A673 (cell line): ENCODE measurements at regions not wholly inside any gene's neighbourhood (a gene's known extent, or its start where the extent isn't known, plus 50 kb on each side); places are given as distances from the start of the nearest gene placed in this dataset.

Source experiments
- BruUV-seq: library from RNA; stranded (reverse); fragments of 400-500 nt; replicated peaks from 2 replicates; lab custom pipeline; 2021; lab: Mats Ljungman, UMichigan
- CTCF ChIA-PET: fragments of 300-600 bp; sonication (Branson Sonifier 250); formaldehyde crosslinking; loops from one replicate; lab custom pipeline; 2022; ENCODE audit warnings: antibody characterized with exemption; lab: Charles Lee
- POLR2A ChIA-PET: fragments of 300-600 bp; sonication (Branson Sonifier 250); formaldehyde crosslinking; loops from one replicate; lab custom pipeline; 2022; ENCODE audit warnings: antibody characterized with exemption; ENCODE audit not compliant: low non-redundant PET; lab: Charles Lee
- DNase-seq: peaks from one replicate; pipeline ENCODE4 v3.0.0-alpha.2; 2015; ENCODE audit warnings: low spot score
- H3K27ac ChIP-seq: fragments of 200-600 bp; sonication (generic); 2 replicates; pipeline ENCODE4 v1.5.1; 2016; ENCODE audit warnings: mixed run types, low read depth, mild to moderate bottlenecking, mixed read lengths, antibody characterized with exemption, low read length; ENCODE audit not compliant: poor library complexity, severe bottlenecking
- H3K27me3 ChIP-seq: fragments of 200-600 bp; sonication (generic); replicated peaks from 2 replicates; pipeline ENCODE4 v1.6.1; 2017; ENCODE audit warnings: mixed run types, low read depth, mild to moderate bottlenecking, mixed read lengths, antibody characterized with exemption, low read length; ENCODE audit not compliant: insufficient read depth, poor library complexity
- H3K36me3 ChIP-seq: fragments of 200-600 bp; sonication (generic); 2 replicates; pipeline ENCODE4 v1.6.1; 2016; ENCODE audit warnings: mixed run types, mild to moderate bottlenecking, mixed read lengths, antibody characterized with exemption, low read length; ENCODE audit not compliant: insufficient read depth, poor library complexity, severe bottlenecking
- H3K4me1 ChIP-seq: fragments of 200-600 bp; sonication (generic); 2 replicates; pipeline ENCODE4 v1.6.1; 2017; ENCODE audit warnings: mixed run types, mild to moderate bottlenecking, mixed read lengths, antibody characterized with exemption, low read length; ENCODE audit not compliant: insufficient read depth, poor library complexity, severe bottlenecking
- H3K4me3 ChIP-seq: fragments of 200-600 bp; sonication (generic); 2 replicates; pipeline ENCODE4 v1.5.1; 2016; ENCODE audit warnings: low read depth, mixed run types, mild to moderate bottlenecking, mixed read lengths, low read length; ENCODE audit not compliant: poor library complexity, severe bottlenecking
- H3K9me3 ChIP-seq: fragments of 200-600 bp; sonication (generic); 2 replicates; pipeline ENCODE4 v1.6.1; 2016; ENCODE audit warnings: mixed run types, low read depth, mild to moderate bottlenecking, mixed read lengths, antibody characterized with exemption, low read length; ENCODE audit not compliant: poor library complexity, severe bottlenecking
- EZH2 ChIP-seq: fragments of 200-600 bp; sonication (generic); IDR thresholded peaks from 2 replicates; pipeline ENCODE4 v1.6.1; 2017; ENCODE audit warnings: borderline replicate concordance, low read depth, mild to moderate bottlenecking, mixed read lengths, antibody characterized with exemption, low read length; ENCODE audit not compliant: poor library complexity, severe bottlenecking
- intact Hi-C: fragments of 100-400 bp; cut with micrococcal nuclease; formaldehyde crosslinking; loops from one replicate; pipeline ENCODE4 v1.10.0; 2022; ENCODE audit not compliant: unreplicated experiment
- TF ChIP-seq, protein P1 (sequence below): fragments of 300-800, 200-600 bp; sonication (generic); conservative IDR thresholded peaks from 2 replicates; pipeline ENCODE4 v1.5.1; 2017; ENCODE audit warnings: low read depth, mild to moderate bottlenecking, antibody characterized with exemption, low read length, moderate library complexity, mixed read lengths

DNA sequence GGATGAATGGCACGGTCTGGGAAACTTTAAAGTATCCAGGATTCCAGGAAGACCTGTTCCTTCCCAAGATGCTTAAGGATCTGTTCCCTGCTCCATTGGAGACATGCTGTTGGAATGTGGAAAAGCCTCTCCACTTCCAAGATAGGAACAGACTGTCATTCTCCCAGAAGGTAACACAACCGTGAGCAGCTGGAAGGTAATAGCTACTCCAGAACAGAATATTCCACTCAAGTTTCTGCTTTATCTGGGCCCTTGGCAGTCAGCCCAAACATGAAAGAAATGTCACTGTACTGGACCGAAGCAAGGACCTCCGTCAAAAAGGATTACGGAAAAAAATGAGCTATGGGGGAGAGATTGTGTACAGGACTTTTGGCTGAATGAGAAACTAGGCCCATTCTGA, 420.9 kb upstream of the NBEA start:
- POLR2A ChIA-PET = no interaction called here
- no peak for TF ChIP-seq EZH2
- TF ChIP-seq, protein P1, sequence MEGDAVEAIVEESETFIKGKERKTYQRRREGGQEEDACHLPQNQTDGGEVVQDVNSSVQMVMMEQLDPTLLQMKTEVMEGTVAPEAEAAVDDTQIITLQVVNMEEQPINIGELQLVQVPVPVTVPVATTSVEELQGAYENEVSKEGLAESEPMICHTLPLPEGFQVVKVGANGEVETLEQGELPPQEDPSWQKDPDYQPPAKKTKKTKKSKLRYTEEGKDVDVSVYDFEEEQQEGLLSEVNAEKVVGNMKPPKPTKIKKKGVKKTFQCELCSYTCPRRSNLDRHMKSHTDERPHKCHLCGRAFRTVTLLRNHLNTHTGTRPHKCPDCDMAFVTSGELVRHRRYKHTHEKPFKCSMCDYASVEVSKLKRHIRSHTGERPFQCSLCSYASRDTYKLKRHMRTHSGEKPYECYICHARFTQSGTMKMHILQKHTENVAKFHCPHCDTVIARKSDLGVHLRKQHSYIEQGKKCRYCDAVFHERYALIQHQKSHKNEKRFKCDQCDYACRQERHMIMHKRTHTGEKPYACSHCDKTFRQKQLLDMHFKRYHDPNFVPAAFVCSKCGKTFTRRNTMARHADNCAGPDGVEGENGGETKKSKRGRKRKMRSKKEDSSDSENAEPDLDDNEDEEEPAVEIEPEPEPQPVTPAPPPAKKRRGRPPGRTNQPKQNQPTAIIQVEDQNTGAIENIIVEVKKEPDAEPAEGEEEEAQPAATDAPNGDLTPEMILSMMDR = no peak
- DNase-seq = no peak
- Histone ChIP-seq H3K36me3 (no peaks in the 10 kb centered on the region), H3K27me3 (no peaks in the 10 kb centered on the region), H3K9me3 (no peaks in the 10 kb centered on the region), H3K27ac (no peak overlapping the region), H3K4me1 (no peaks in the 10 kb centered on the region), H3K4me3 (no peak overlapping the region)
- no TSS peak for BruUV-seq
- CTCF ChIA-PET = no interaction called here
- intact Hi-C loops = no loop called here

DNA sequence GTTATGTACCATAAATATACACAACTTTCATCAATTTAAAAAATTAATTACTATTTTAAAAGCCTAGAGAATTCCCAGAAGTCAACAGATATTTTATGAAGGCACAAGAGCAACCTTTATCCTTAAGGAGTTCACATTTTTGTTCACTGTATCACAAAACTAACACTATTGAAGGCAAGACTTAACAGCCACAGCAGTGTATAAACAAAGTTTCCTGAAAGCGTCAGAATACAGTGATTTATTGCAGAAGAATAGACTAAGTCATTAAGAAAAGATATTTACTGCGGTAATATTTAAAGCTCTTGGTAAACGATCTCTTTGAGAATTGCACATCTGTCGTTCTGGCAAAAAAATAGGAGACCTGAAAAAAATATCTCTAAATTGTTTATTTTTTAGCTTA, 419.3 kb upstream of the NBEA start:
- Histone ChIP-seq H3K27me3 (no peaks in the 10 kb centered on the region), H3K36me3 (no peaks in the 10 kb centered on the region), H3K9me3 (no peaks in the 10 kb centered on the region), H3K27ac (no peak overlapping the region), H3K4me3 (no peak overlapping the region), H3K4me1 (no peaks in the 10 kb centered on the region)
- POLR2A ChIA-PET = no interaction called here
- TF ChIP-seq, protein P1 = no peak
- no peak for TF ChIP-seq EZH2
- BruUV-seq = no TSS peak
- DNase-seq = no peak
- CTCF ChIA-PET = no interaction called here
- intact Hi-C loops = no loop called here

DNA sequence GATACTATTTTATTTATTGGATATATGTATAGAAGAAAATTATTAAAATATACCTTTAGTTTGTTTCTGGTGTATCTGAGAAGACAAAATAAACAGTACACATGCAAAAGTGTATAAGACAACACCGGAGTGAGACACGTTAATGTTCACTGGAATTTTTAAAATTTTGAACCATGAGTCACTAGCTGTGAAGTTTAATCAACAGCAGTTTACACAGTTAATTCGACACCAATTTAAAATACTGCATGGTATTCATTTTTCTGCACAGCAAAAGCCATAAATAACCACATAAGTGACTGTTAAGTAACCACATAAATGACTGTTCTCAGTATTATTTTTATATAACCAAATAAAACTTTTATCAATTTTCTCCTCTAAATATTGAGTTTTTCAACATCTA, 418.7 kb upstream of the NBEA start:
- CTCF ChIA-PET = no interaction called here

More for the DNA sequence above, 418.7 kb upstream of the NBEA start:
- Histone ChIP-seq H3K27ac (no peak overlapping the region), H3K9me3 (no peaks in the 10 kb centered on the region), H3K4me3 (no peak overlapping the region), H3K4me1 (no peaks in the 10 kb centered on the region), H3K27me3 (no peaks in the 10 kb centered on the region), H3K36me3 (no peaks in the 10 kb centered on the region)
- TF ChIP-seq, protein P1 = no peak
- no peak for TF ChIP-seq EZH2
- no TSS peak for BruUV-seq
- intact Hi-C loops = no loop called here
- POLR2A ChIA-PET = no interaction called here
- DNase-seq = no peak
